GM19452 (cell line): ENCODE measurements at regions not wholly inside any gene's neighbourhood (a gene's known extent, or its start where the extent isn't known, plus 50 kb on each side); places are given as distances from the start of the nearest gene placed in this dataset.
"Not testable (repeated sequence)": the region's sequence is repeated elsewhere in the genome, so short reads cannot be mapped to it uniquely, and the experiment has no call there.

Experiments
- ATAC-seq: cut with Tn5 transposase; IDR thresholded peaks from one replicate; pipeline ENCODE4 v1.9.1; 2021; ENCODE audit not compliant: unreplicated experiment

DNA sequence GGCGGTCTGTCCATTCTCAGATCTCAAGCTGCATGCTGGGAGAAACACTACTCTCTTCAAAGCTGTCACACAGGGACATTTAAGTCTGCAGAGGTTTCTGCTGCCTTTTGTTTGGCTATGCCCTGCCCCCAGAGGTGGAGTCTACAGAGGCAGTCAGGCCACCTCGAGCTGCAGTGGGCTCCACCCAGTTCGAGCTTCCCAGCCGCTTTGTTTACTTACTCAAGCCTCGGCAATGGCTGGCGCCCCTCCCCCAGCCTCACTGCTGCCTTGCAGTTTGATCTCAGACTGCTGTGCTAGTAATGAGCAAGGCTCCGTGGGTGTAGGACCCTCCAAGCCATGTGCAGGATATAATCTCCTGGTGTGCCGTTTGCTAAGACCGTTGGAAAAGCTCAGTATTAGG, 486.1 kb downstream of the DTWD2 start:
- ATAC-seq: not testable (repeated sequence)

- ATAC-seq: no peak
These were observed 497.0 kb downstream of the DTWD2 start for GRCh38 chr5:118491351-118491750.

GRCh38 chr5:118486647-118487225, 501.6 kb downstream of the DTWD2 start:
- ATAC-seq: no peak

- no peak for ATAC-seq
These were observed 509.1 kb downstream of the DTWD2 start for GRCh38 chr5:118479285-118479684.

DNA sequence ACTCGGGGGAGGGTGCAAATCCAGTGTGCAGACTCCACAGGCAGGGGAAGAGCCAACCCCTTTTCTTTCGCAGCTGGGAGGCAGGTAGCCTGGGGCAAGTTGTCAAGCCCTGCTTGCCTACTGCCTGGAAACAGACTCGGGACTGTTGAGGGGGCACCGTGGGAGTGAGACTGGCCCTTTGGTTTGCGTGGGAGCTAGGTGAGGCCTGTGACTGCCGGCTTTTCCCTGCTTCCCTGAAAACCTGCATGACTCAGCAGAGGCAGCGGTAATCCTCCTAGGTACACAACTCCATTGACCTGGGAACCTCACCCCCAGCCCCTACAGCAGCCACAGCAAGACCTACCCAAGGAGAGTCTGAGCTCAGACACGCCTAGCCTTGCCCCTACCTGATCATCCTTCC, 509.5 kb downstream of the DTWD2 start:
- ATAC-seq: no peak

GRCh38 chr5:118468085-118468484, 520.3 kb downstream of the DTWD2 start:
- ATAC-seq: no peak

- no peak for ATAC-seq
These were observed 521.2 kb downstream of the DTWD2 start for GRCh38 chr5:118467103-118467502.

DNA sequence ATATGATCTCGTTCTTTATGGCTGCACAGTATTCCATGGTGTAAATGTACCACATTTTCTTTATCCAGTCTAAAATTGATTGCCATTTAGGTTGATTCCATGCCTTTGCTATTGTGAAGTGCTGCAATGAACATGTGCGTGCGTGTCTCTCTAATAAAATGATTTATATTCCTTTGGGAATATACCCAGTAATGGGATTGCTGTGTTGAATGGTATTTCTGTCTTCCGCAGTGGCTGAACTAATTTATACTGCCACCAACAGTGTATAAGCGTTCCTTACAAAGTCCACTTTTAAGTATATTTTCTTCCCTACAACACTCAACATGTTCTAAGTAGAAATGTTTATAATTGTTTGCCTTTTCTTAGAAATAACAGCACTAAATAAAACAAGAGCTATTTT, 521.9 kb downstream of the DTWD2 start:
- no peak for ATAC-seq

DNA sequence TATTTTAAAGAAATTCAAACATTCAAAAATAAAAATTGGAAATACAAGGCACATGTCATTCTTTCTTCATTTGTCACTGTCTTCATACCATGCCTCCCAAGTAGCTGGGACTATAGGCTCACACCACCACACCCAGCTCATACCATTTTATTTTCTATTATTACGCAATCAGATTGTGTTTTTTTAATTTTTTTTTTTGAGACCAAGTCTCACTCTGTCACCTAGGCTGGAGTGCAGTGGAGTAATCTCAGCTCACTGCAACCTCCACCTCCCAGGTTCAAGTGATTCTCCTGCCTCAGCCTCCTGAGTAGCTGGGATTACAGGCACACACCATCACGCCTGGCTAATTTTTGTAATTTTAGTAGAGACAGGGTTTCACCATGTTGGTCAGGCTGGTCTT, 526.1 kb downstream of the DTWD2 start:
- ATAC-seq: not testable (repeated sequence)

- no peak for ATAC-seq
These were observed 526.9 kb downstream of the DTWD2 start for GRCh38 chr5:118461436-118461835.

DNA sequence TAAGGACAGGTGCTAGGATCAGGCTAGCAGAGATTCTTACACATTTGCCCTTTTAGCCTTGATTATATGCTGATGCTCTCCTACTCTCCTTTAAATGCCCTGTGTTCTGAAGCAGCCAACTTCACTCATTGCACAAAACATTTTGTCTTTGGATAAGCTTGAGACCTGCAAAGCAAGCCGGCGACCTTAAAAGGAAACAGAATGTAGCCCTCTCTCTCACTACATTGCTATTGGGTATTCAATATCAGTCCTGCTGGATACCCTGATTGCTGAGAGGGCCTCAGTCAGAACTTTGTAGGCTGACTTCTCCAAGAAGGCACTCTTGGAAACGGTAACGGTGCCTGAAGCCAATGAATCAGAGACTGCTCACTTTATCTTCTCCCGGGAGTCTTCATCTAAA, 528.9 kb downstream of the DTWD2 start:
- no peak for ATAC-seq

DNA sequence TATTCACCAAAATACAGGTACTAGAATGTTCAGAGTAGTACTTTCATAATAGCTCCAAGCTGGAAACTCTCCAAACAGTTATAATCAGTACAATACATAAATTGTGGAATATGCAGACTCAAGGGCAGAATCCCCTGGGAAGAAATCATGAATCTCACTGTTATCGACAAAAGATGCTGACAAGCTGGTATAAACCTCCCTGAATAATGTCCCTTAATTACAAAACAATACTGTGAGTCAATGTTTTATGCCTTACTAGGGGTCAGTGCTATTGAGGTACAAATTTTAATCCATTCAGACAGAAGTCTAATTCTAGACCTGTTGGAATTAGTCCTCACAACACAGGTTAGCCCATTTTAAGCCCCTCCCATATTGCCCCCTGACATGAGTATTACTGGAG, 532.3 kb downstream of the DTWD2 start:
- no peak for ATAC-seq

DNA sequence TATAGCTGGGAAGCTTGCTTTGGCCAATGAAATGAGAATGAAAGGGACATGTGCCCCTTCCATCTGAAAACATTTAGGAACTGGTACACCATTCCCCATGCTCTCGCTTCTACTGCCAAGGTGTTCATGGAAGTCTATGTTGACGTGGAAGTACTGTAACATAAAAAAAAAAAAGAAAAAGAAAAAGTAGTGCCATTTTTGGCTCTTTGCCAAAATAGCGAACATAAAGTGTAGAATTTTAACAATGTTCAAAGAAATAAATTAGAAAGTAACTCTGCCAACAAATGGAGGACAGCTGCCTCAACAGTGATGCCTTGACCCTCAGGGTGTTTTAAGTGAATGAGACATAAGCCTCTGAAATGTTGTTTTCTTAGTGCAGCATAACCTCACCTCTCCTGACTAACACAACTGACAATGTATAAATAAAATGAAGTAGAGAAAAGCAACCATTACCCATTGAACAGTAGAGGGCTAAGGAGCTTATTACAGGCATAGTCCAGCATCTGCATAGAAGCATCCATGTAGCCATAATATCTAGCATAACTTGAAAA, 536.6 kb downstream of the DTWD2 start:
- no peak for ATAC-seq

- ATAC-seq: no peak
These were observed 537.6 kb downstream of the DTWD2 start for GRCh38 chr5:118450554-118451332.

- no peak for ATAC-seq
These were observed 541.0 kb downstream of the DTWD2 start for GRCh38 chr5:118447350-118447749.

DNA sequence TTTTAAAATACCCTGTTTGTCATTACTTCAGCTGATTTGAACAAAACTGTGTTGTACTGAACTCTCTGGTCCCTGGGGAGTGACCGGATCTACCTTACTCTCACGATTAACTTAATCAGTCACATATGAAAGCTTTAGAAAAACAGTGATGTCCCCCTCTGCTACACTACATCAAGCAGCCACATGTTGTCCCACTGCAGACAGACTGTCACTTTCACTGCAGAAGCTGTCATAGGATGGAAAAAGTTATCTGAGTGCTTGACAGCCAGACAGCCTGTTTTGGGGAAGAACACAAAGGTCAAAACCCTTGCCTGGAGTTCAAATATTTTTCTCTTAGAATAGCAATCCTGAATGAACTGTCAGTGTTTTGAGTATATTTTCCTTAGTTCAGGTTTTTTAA, 546.4 kb downstream of the DTWD2 start:
- ATAC-seq: no peak

GRCh38 chr5:118441034-118441433, 547.3 kb downstream of the DTWD2 start:
- ATAC-seq: no peak

DNA sequence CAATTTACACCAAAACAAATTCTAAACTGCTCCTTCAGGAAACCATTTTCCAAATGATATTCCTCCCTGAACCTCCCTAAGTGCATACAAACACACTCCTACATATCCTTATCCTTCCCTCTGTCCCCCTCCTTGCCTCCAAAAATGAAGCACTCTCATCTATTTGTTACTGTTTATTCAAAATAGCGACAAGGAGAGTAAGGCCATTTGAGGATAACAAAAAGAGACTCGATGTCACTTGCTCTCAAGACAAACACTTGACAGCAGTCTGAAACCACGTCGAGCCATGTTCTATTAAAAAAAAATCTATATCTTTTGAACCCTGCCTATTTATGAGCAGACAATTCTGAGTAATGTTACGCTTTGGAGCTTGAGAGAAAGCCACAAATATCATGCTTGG, 547.9 kb downstream of the DTWD2 start:
- no peak for ATAC-seq

DNA sequence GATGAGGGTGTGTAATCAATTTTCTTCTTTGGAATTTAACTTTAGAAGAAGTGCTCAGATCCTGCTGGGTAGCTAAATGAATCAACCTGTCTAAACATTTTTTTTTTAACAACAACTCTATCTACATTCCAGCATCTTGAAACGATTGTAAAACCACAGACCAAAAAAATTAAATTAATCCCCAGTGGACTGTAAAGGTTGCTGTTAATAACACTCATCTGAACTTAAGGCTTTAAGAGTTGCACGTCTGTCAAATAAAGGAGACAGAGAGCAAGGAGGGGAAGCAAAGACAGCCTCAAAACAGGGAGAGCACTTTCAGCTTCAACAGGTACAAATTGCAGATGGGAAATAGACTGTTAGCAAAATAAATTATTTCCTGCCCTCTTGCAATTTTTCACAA, 548.5 kb downstream of the DTWD2 start:
- no peak for ATAC-seq

DNA sequence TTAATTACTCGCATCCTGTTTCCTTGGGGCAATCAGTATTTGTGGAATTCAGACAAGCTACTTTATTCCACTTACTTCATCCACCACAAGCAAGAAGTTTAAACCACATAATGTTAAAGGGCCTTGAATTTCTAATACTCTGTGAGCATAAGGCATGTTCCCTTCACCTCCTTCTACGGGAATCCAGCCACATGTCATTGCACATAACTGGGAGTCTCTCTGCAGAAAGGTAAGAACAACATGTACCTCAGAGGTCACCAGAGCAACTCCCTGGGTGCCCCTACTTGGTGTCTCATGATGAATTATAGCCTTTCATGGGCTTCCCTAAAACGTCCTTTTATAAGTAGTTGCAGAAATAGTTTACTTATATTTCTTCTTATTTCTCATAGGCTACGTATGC, 553.2 kb downstream of the DTWD2 start:
- ATAC-seq: no peak

DNA sequence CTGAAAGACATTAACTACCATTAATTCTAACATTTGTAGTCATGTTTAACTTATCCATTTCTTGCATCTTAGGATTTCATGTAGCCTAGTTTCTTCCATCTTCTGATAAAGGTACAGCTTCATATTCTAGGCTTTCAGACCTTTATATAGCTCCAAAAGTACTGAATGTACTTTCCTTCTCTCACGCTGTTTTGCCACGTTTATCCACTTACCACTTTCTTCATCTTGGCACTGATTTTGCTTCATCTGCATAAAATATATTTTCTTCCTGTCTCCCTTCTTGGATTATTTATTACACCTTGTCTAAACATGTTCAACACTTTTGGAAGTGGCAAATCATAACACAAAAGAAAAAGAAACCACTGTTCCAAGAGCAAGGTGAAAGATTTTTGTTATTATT, 553.8 kb downstream of the DTWD2 start:
- no peak for ATAC-seq

DNA sequence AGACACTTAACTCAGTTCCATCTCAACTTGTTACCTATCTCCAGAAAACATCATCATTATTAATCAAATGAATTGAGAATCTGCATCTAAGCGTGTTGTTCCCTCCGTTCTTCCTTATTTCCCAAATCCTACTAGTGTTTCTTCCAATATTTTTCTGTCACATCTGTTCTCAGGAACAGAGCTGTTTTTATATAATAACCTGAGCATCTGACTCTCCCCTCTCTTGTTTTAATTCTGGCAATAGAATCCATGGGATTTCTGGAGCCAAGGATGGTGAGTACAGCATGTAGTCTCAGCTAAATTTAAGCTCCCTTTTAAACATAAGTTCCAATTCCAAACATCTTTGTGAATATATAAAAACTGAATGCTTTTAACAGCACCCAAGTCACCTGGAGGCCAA, 558.3 kb downstream of the DTWD2 start:
- no peak for ATAC-seq

GRCh38 chr5:118407958-118408357, 580.4 kb downstream of the DTWD2 start:
- ATAC-seq: no peak
